Suprapubic skin (tissue), 4 donors: ENCODE measurements at regions not wholly inside any gene's neighbourhood (a gene's known extent, or its start where the extent isn't known, plus 50 kb on each side); places are given as distances from the start of the nearest gene placed in this dataset.

Source experiments
- DNase-seq, 2 donors: peaks; one replicate each; pipeline ENCODE4 v3.0.0-alpha.2; 2019; ENCODE audit warnings: low spot score in 2 of 2
- H3K27ac ChIP-seq: fragments of 200-600 bp; sonication (generic); one replicate; pipeline ENCODE4 v1.5.1; 2019
- H3K27me3 ChIP-seq: fragments of 200-600 bp; sonication (generic); one replicate; pipeline ENCODE4 v1.5.1; 2019
- H3K36me3 ChIP-seq: fragments of 200-600 bp; sonication (generic); one replicate; pipeline ENCODE4 v1.5.1; 2019
- H3K4me1 ChIP-seq: fragments of 200-600 bp; sonication (generic); one replicate; pipeline ENCODE4 v1.5.1; 2019
- H3K4me3 ChIP-seq: fragments of 200-600 bp; sonication (generic); one replicate; pipeline ENCODE4 v1.5.1; 2019; ENCODE audit warnings: mild to moderate bottlenecking
- H3K9me3 ChIP-seq: fragments of 200-600 bp; sonication (generic); one replicate; pipeline ENCODE4 v1.5.1; 2019
- CTCF ChIP-seq, 2 donors: fragments of 200-600 bp in 1 of 2; fragments of 450-650 bp in 1 of 2; sonication (generic) in 1 of 2; IDR thresholded peaks; one replicate each; pipeline ENCODE4 v1.5.1; 2016 to 2019; ENCODE audit warnings: antibody characterized with exemption in 2 of 2, mild to moderate bottlenecking in 1 of 2, moderate library complexity in 1 of 2
- EP300 ChIP-seq: sonication (generic); formaldehyde crosslinking; IDR thresholded peaks from one replicate; pipeline ENCODE4 v1.6.1; 2017; ENCODE audit warnings: antibody characterized with exemption
- POLR2A ChIP-seq, 2 donors: fragments of 450-650 bp; IDR thresholded peaks; one replicate each; pipeline ENCODE4 v1.6.1; 2017; ENCODE audit warnings: antibody characterized with exemption in 2 of 2, mild to moderate bottlenecking in 2 of 2, moderate library complexity in 2 of 2
- POLR2AphosphoS5 ChIP-seq, 3 donors: sonication (generic); formaldehyde crosslinking; IDR thresholded peaks; one replicate each; pipeline ENCODE4 v1.6.1; 2017; ENCODE audit warnings: antibody characterized with exemption in 3 of 3
- WGBS: methylation state at CpG from one replicate; pipeline ENCODE4 v1.1.5; 2018; 5-methylcytosine and 5-hydroxymethylcytosine counted together

- H3K36me3 ChIP-seq = no peaks in the 10 kb centered on the region
- 52% methylated on average over 3 of the region's 3 CpGs for WGBS
- TF ChIP-seq POLR2A (IDR thresholded peaks at IDR 0.05) (no peak), POLR2AphosphoS5 (IDR thresholded peaks at IDR 0.05) (no peak), EP300 (no peak), CTCF (IDR thresholded peaks at IDR 0.05) (no peak)
- no peak for DNase-seq
- no peaks in the 10 kb centered on the region for H3K4me1 ChIP-seq
- H3K27me3 ChIP-seq = no peaks in the 10 kb centered on the region
- no peak overlapping the region for H3K4me3 ChIP-seq
- no peak overlapping the region for H3K27ac ChIP-seq
- no peaks in the 10 kb centered on the region for H3K9me3 ChIP-seq
Measured at GRCh38 chr15:46708226-46708625, 1009.1 kb upstream of the SEMA6D start.

- Histone ChIP-seq H3K9me3 (no peaks in the 10 kb centered on the region), H3K27me3 (no peaks in the 10 kb centered on the region), H3K4me3 (no peak overlapping the region), H3K36me3 (no peaks in the 10 kb centered on the region), H3K27ac (no peak overlapping the region), H3K4me1 (no peaks in the 10 kb centered on the region)
- no peak for DNase-seq
- TF ChIP-seq POLR2AphosphoS5 (IDR thresholded peaks at IDR 0.05) (no peak), POLR2A (IDR thresholded peaks at IDR 0.05) (no peak), EP300 (no peak)
Measured at GRCh38 chr15:46709460-46710083, 1007.7 kb upstream of the SEMA6D start.

GRCh38 chr15:46710401-46710960 is 1006.8 kb upstream of the SEMA6D start:
- DNase-seq = no peak
- Histone ChIP-seq H3K9me3 (no peaks in the 10 kb centered on the region), H3K27me3 (no peaks in the 10 kb centered on the region), H3K27ac (no peak overlapping the region), H3K4me3 (no peak overlapping the region), H3K4me1 (no peaks in the 10 kb centered on the region), H3K36me3 (no peaks in the 10 kb centered on the region)
- 76% methylated on average over 6 of the region's 6 CpGs for WGBS
- no peak for TF ChIP-seq EP300
- no peak for TF ChIP-seq CTCF (IDR thresholded peaks at IDR 0.05)

GRCh38 chr15:46713045-46713444 is 1004.3 kb upstream of the SEMA6D start:
- WGBS = 82% methylated on average over 2 of the region's 2 CpGs
- no peak overlapping the region for H3K4me3 ChIP-seq

GRCh38 chr15:46714950-46715349 is 1002.4 kb upstream of the SEMA6D start:
- 88% methylated on average over 2 of the region's 2 CpGs for WGBS
- Histone ChIP-seq H3K27ac (no peak overlapping the region), H3K4me3 (no peak overlapping the region), H3K4me1 (no peaks in the 10 kb centered on the region), H3K27me3 (no peaks in the 10 kb centered on the region), H3K36me3 (no peaks in the 10 kb centered on the region), H3K9me3 (no peaks in the 10 kb centered on the region)
- DNase-seq = no peak
- TF ChIP-seq EP300 (no peak), POLR2A (IDR thresholded peaks at IDR 0.05) (no peak), POLR2AphosphoS5 (IDR thresholded peaks at IDR 0.05) (no peak), CTCF (IDR thresholded peaks at IDR 0.05) (no peak)

More at GRCh38 chr15:46713045-46713444, 1004.3 kb upstream of the SEMA6D start:
- Histone ChIP-seq H3K36me3 (no peaks in the 10 kb centered on the region), H3K27ac (no peak overlapping the region), H3K27me3 (no peaks in the 10 kb centered on the region), H3K4me1 (no peaks in the 10 kb centered on the region), H3K9me3 (no peaks in the 10 kb centered on the region)
- DNase-seq = no peak
- no peak for TF ChIP-seq POLR2AphosphoS5 (IDR thresholded peaks at IDR 0.05)
- TF ChIP-seq POLR2A (IDR thresholded peaks at IDR 0.05) = no peak
- TF ChIP-seq CTCF (IDR thresholded peaks at IDR 0.05) = no peak
- TF ChIP-seq EP300 = no peak

- WGBS = 74% methylated on average over 2 of the region's 2 CpGs
- no peak overlapping the region for H3K4me3 ChIP-seq
- H3K4me1 ChIP-seq = no peaks in the 10 kb centered on the region
- no peak overlapping the region for H3K27ac ChIP-seq
- H3K36me3 ChIP-seq = no peaks in the 10 kb centered on the region
- no peaks in the 10 kb centered on the region for H3K9me3 ChIP-seq
- DNase-seq = no peak
- no peak for TF ChIP-seq EP300
- TF ChIP-seq POLR2AphosphoS5 (IDR thresholded peaks at IDR 0.05) = no peak
- no peak for TF ChIP-seq POLR2A (IDR thresholded peaks at IDR 0.05)
- TF ChIP-seq CTCF (IDR thresholded peaks at IDR 0.05) = no peak
- no peaks in the 10 kb centered on the region for H3K27me3 ChIP-seq
Measured at GRCh38 chr15:46723308-46723707, 994.0 kb upstream of the SEMA6D start.
